ENCODE measurements at regions not wholly inside any gene's neighbourhood (a gene's known extent, or its start where the extent isn't known, plus 50 kb on each side); places are given as distances from the start of the nearest gene placed in this dataset.

DNA sequence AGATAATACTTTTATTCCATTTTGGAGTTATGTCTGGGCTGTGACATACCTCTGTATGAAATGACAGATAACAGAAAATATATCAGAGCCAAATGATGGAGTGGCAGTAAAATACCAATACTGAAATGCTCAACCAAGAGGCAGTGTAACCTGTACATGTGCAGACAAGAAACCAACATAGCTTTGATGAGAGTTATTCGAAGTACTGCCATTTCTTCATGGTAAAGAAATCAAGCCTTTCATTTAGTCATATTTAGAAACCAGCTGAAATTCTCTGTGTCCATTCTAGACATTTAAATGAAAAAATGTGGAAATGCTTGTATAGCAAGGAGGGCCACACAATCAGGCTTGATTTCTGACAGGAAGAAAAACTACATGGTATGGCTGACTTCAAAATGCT, 127.1 kb upstream of the PTPRZ1 start:
- Histone ChIP-seq H3K9me3 (no peaks in the 10 kb centered on the region), H3K27me3 (no peaks in the 10 kb centered on the region), H3K27ac (no peak overlapping the region), H3K4me3 (no peak overlapping the region), H3K4me1 (no peaks in the 10 kb centered on the region), H3K36me3 (no peaks in the 10 kb centered on the region)
- no peak for DNase-seq
- ATAC-seq: no peak
- no peak for TF ChIP-seq CTCF (IDR thresholded peaks at IDR 0.05)
- intact Hi-C loops (cut with DNase I): no loop called here

- DNase-seq (no peak), ATAC-seq (no peak)
- H3K9me3 ChIP-seq: no peaks in the 10 kb centered on the region
- no peaks in the 10 kb centered on the region for H3K36me3 ChIP-seq
- H3K4me1 ChIP-seq: no peaks in the 10 kb centered on the region
- H3K27me3 ChIP-seq: no peaks in the 10 kb centered on the region
- H3K27ac ChIP-seq: no peak overlapping the region
- no peak for TF ChIP-seq CTCF (IDR thresholded peaks at IDR 0.05)
- no peak overlapping the region for H3K4me3 ChIP-seq
- intact Hi-C loops (cut with DNase I): no loop called here
Observed at GRCh38 chr7:121744877-121745276, 128.1 kb upstream of the PTPRZ1 start.

DNA sequence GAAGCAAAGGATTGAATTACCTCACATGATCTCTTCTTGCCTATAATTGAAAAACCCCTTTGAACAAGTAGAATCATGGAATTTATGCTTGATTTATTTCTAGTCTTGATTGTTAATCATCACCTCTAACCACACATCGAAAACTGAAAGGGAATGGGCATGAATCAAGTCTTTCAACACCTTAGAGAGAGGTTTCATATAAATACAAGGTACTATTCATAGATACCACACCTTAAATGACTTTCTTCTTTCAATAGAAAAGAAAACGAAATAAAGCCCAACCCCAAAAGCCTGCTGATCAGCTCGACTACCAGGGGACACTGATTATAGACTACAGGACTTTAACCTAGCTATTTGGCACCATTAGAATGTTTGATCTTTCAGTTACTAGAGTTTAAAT, 128.6 kb upstream of the PTPRZ1 start:
- DNase-seq: no peak
- Histone ChIP-seq H3K27ac (no peak overlapping the region), H3K9me3 (no peaks in the 10 kb centered on the region), H3K36me3 (no peaks in the 10 kb centered on the region), H3K4me3 (no peak overlapping the region), H3K27me3 (no peaks in the 10 kb centered on the region), H3K4me1 (no peaks in the 10 kb centered on the region)
- intact Hi-C loops (cut with DNase I): no loop called here
- no peak for TF ChIP-seq CTCF (IDR thresholded peaks at IDR 0.05)
- no peak for ATAC-seq

- H3K36me3 ChIP-seq: no peaks in the 10 kb centered on the region
- H3K27ac ChIP-seq: no peak overlapping the region
- H3K9me3 ChIP-seq: no peaks in the 10 kb centered on the region
- TF ChIP-seq CTCF (IDR thresholded peaks at IDR 0.05): no peak
- intact Hi-C loops (cut with DNase I): no loop called here
- H3K4me3 ChIP-seq: no peak overlapping the region
- H3K27me3 ChIP-seq: no peaks in the 10 kb centered on the region
- H3K4me1 ChIP-seq: no peaks in the 10 kb centered on the region
- no peak for DNase-seq
- no peak for ATAC-seq
Observed at GRCh38 chr7:121741896-121742295, 131.1 kb upstream of the PTPRZ1 start.

- no peak for TF ChIP-seq CTCF (IDR thresholded peaks at IDR 0.05)
Observed at GRCh38 chr7:121739465-121739864, 133.5 kb upstream of the PTPRZ1 start.

More at GRCh38 chr7:121739465-121739864, 133.5 kb upstream of the PTPRZ1 start:
- Histone ChIP-seq H3K27me3 (no peaks in the 10 kb centered on the region), H3K27ac (no peak overlapping the region), H3K4me3 (no peak overlapping the region), H3K4me1 (no peaks in the 10 kb centered on the region), H3K9me3 (no peaks in the 10 kb centered on the region), H3K36me3 (no peaks in the 10 kb centered on the region)
- intact Hi-C loops (cut with DNase I): no loop called here
- DNase-seq (no peak), ATAC-seq (no peak)
